ENCODE measurements at regions not wholly inside any gene's neighbourhood (a gene's known extent, or its start where the extent isn't known, plus 50 kb on each side); places are given as distances from the start of the nearest gene placed in this dataset.

GRCh38 chr9:87115785-87116184, 168.5 kb upstream of the GAS1 start:
- no peak for TF ChIP-seq CTCF (IDR thresholded peaks at IDR 0.05)
- no peak for TF ChIP-seq POLR2A (IDR thresholded peaks at IDR 0.05)
